ENCODE measurements at regions not wholly inside any gene's neighbourhood (a gene's known extent, or its start where the extent isn't known, plus 50 kb on each side); places are given as distances from the start of the nearest gene placed in this dataset.

- Histone ChIP-seq H3K27me3 (ENCODE audit: low read length) (no peaks in the 10 kb centered on the region), H3K36me3 (ENCODE audit: low read length) (no peaks in the 10 kb centered on the region), H3K9me2 (replicated peaks; ENCODE audit: insufficient read depth, low read length) (no peaks in the 10 kb centered on the region), H3K9me3 (ENCODE audit: insufficient read depth, low read length) (no peaks in the 10 kb centered on the region), H4K20me1 (ENCODE audit: low read depth, low read length) (no peaks in the 10 kb centered on the region), H3F3A (ENCODE audit: insufficient read depth) (no peaks in the 10 kb centered on the region), H3K27ac (ENCODE audit: low read depth, low read length) (no peak overlapping the region), H3K4me2 (ENCODE audit: low read depth, low read length, poor library complexity, severe bottlenecking) (no peak overlapping the region), H3K9ac (ENCODE audit: low read length) (no peak overlapping the region), H3K79me2 (ENCODE audit: insufficient read depth, low read length) (no peaks in the 10 kb centered on the region), H3K4me3 (ENCODE audit: insufficient read depth, low read length, poor library complexity, severe bottlenecking) (no peak overlapping the region), H2AFZ (ENCODE audit: low read depth, low read length, severe bottlenecking) (no peak overlapping the region)
- TF ChIP-seq CTCF (IDR thresholded peaks at IDR 0.05; ENCODE audit: insufficient read depth, low read length, poor library complexity, severe bottlenecking) (no peak), EZH2phosphoT487 (conservative IDR thresholded peaks at IDR 0.05; ENCODE audit: low read length) (no peak)
Observed at GRCh38 chr9:115598751-115599150, 480.8 kb upstream of the TNC start.

- Histone ChIP-seq H3K4me2 (ENCODE audit: low read depth, low read length, poor library complexity, severe bottlenecking) (no peak overlapping the region), H3K9ac (ENCODE audit: low read length) (no peak overlapping the region), H3K9me2 (replicated peaks; ENCODE audit: insufficient read depth, low read length) (no peaks in the 10 kb centered on the region), H3K27me3 (ENCODE audit: low read length) (no peaks in the 10 kb centered on the region), H3K27ac (ENCODE audit: low read depth, low read length) (no peak overlapping the region), H2AFZ (ENCODE audit: low read depth, low read length, severe bottlenecking) (no peak overlapping the region), H3K9me3 (ENCODE audit: insufficient read depth, low read length) (no peaks in the 10 kb centered on the region), H3K4me3 (ENCODE audit: insufficient read depth, low read length, poor library complexity, severe bottlenecking) (no peak overlapping the region), H3K79me2 (ENCODE audit: insufficient read depth, low read length) (no peaks in the 10 kb centered on the region), H4K20me1 (ENCODE audit: low read depth, low read length) (no peaks in the 10 kb centered on the region), H3F3A (ENCODE audit: insufficient read depth) (no peaks in the 10 kb centered on the region), H3K36me3 (ENCODE audit: low read length) (no peaks in the 10 kb centered on the region)
- TF ChIP-seq CTCF (IDR thresholded peaks at IDR 0.05; ENCODE audit: insufficient read depth, low read length, poor library complexity, severe bottlenecking) (no peak), EZH2phosphoT487 (conservative IDR thresholded peaks at IDR 0.05; ENCODE audit: low read length) (no peak)
Observed at GRCh38 chr9:115599898-115600297, 481.9 kb upstream of the TNC start.

GRCh38 chr9:115601434-115601833 is 483.5 kb upstream of the TNC start:
- H3K27ac ChIP-seq (ENCODE audit: low read depth, low read length): no peak overlapping the region
- no peaks in the 10 kb centered on the region for H3K79me2 ChIP-seq (ENCODE audit: insufficient read depth, low read length)
- no peak overlapping the region for H3K4me3 ChIP-seq (ENCODE audit: insufficient read depth, low read length, poor library complexity, severe bottlenecking)
- no peaks in the 10 kb centered on the region for H3K36me3 ChIP-seq (ENCODE audit: low read length)
- no peak overlapping the region for H2AFZ ChIP-seq (ENCODE audit: low read depth, low read length, severe bottlenecking)
- H3F3A ChIP-seq (ENCODE audit: insufficient read depth): no peaks in the 10 kb centered on the region
- H3K9ac ChIP-seq (ENCODE audit: low read length): no peak overlapping the region
- no peaks in the 10 kb centered on the region for H4K20me1 ChIP-seq (ENCODE audit: low read depth, low read length)
- no peaks in the 10 kb centered on the region for H3K27me3 ChIP-seq (ENCODE audit: low read length)
- H3K9me2 ChIP-seq (replicated peaks; ENCODE audit: insufficient read depth, low read length): no peaks in the 10 kb centered on the region
- no peak overlapping the region for H3K4me2 ChIP-seq (ENCODE audit: low read depth, low read length, poor library complexity, severe bottlenecking)
- TF ChIP-seq EZH2phosphoT487 (conservative IDR thresholded peaks at IDR 0.05; ENCODE audit: low read length) (no peak), CTCF (IDR thresholded peaks at IDR 0.05; ENCODE audit: insufficient read depth, low read length, poor library complexity, severe bottlenecking) (no peak)
- H3K9me3 ChIP-seq (ENCODE audit: insufficient read depth, low read length): no peaks in the 10 kb centered on the region
